ENCODE measurements at regions not wholly inside any gene's neighbourhood (a gene's known extent, or its start where the extent isn't known, plus 50 kb on each side); places are given as distances from the start of the nearest gene placed in this dataset.

GRCh38 chrX:51798701-51799100 lies 55.5 kb downstream of the GSPT2 start:
- no peak for DNase-seq

- DNase-seq = peak; percentile 69
These were observed 59.9 kb downstream of the GSPT2 start for GRCh38 chrX:51802917-51803688.

GRCh38 chrX:51803833-51804232 lies 60.6 kb downstream of the GSPT2 start:
- no peak for DNase-seq

- DNase-seq = no peak
These were observed 61.5 kb downstream of the GSPT2 start for GRCh38 chrX:51804741-51805140.

DNA sequence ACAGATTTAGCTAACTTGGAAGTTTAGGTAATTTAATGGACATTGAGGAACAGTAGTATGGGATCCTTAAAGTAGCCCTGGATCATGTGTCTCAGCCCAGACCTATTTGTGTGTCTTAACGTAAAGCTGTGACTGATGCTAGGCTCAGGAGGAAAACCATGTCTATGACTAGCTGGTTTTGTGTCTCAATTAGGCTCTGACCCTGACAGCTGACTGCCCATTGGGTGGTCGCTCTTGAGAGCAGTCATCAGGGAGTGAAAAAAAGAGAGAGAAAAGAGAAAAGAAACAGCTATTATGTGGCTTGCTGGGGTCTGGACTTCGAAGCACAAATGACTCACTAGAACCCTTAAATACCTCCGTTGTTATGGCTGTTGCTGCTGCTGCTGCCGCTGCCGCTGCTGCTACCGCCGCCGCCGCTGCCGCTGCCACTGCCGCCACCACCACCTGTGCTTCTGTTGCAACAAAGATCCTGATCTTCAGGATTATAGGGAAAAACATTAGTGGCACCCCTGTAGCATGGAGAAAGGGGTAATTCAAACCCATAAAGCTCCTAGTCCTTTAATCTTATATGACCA lies 70.7 kb downstream of the GSPT2 start:
- no peak for DNase-seq

DNA sequence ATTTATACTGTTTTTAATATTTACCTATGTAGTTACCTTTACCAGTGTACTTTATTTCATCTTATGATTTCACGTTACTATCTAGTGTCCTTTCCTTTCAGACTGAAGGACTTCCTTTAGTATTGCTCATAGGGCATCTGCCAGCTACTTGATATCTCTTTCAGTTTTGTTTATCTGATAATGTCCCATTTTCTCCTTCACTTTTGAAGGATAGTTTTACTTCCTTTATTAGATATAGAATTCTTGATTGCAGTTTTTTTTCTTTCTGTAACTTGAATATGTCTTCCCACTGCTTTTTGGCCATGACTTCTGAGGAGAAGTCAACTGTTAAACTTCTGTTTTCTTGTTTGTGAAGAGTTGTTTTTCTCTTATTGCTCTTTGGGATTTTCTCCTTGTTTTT lies 69.4 kb upstream of the MAGED1 start:
- no peak for DNase-seq

DNA sequence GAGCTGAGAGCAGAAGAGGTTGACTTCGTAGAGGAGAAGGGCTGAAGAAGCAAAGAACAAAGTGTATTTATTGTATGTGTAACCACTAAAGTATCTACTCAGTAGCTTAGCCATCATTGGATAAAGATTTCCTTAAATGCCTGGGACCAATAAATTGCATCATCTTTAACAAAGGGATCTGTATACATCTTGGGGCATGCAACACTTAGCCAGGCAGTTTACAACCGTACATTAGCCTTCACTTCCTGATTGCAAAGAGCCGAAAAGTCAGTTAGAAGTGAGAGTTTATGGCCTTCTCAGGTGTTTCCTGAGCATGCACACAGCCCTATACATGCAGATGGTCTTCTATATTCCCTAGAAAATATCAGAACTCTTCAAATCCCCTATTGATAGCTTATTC lies 68.0 kb upstream of the MAGED1 start:
- DNase-seq = no peak

DNA sequence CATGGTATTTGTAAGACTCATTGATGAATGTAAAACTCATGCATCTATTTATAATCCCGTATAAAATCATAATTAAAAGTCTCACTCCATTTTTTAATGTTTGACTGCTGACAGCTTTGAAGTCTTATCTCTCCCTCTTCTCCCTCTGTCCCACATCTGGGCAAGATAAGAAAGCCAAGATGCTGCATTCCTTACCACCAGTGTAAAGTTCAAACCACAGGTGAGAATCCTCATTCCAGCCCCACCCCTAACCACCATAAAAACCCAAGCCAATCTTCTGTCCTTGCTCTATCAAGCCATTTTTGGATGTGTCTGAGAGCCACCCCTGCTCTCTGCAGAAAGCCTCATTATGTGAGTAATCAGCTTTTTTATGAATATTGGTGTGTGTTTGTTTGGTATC lies 59.3 kb upstream of the MAGED1 start:
- DNase-seq = no peak

GRCh38 chrX:51836823-51837222 lies 56.6 kb upstream of the MAGED1 start:
- no peak for DNase-seq

GRCh38 chrX:51837451-51837850 lies 56.0 kb upstream of the MAGED1 start:
- DNase-seq = no peak

DNA sequence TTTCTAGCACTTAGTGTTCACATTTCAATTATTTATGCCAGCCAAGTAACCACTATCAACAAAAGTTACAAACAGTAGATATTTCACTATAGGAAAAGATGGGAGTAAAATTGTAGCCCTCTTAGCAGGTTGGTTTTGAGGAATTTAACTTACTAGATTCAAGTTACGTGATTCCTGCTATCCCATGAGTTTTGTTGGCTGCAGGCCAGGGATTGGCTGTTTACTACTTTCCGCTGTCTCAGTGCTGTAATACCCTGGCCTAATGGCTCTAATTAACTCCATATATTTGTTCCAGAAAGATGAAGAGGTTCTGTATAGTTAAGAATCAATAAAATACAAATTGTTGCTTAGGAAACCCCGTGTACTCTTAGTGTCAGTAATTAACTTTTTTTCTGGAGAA lies 55.5 kb upstream of the MAGED1 start:
- peak; percentile 43 for DNase-seq
